HEK293 (cell line): ENCODE measurements at regions not wholly inside any gene's neighbourhood (a gene's known extent, or its start where the extent isn't known, plus 50 kb on each side); places are given as distances from the start of the nearest gene placed in this dataset.
A peak's percentile ranks its signal among the peaks of the same experiment; 100 is the strongest.

ENCODE experiments used
- CTCF ChIA-PET: fragments of 350-600 bp; formaldehyde crosslinking; extraction: SDS; loops from one replicate; lab custom pipeline; 2021; ENCODE audit warnings: antibody characterized with exemption; lab: Yijun Ruan, JAX
- POLR2A ChIA-PET: fragments of 300-600 bp; formaldehyde crosslinking; extraction: SDS; loops from one replicate; lab custom pipeline; 2020; ENCODE audit warnings: antibody characterized with exemption, inconsistent platforms; lab: Yijun Ruan, JAX
- H3K27ac ChIP-seq: fragments of 200-500 bp; sonication (Bioruptor generic); 2 replicates; pipeline ENCODE4 v1.5.1; 2014; ENCODE audit warnings: low read depth, low read length, control low read depth, inconsistent platforms; ENCODE audit errors: extremely low read depth
- H3K36me3 ChIP-seq, 2 experiments: fragments of 200-500 bp in 1 of 2; sonication (Bioruptor generic) in 1 of 2; 1 replicate in 1 of 2; 2 replicates in 1 of 2; pipeline ENCODE4 v1.5.1; 2014 to 2017; ENCODE audit warnings: inconsistent platforms in 2 of 2, low read length in 2 of 2; ENCODE audit not compliant: control insufficient read depth in 2 of 2, insufficient read depth in 1 of 2
- H3K4me1 ChIP-seq: fragments of 200-500 bp; sonication (Bioruptor generic); 2 replicates; pipeline ENCODE4 v1.5.1; 2014; ENCODE audit warnings: mild to moderate bottlenecking, low read length, inconsistent platforms; ENCODE audit not compliant: control insufficient read depth, insufficient read depth
- H3K4me3 ChIP-seq: 2 replicates; pipeline ENCODE4 v1.5.1; 2011; ENCODE audit warnings: low read depth, mild to moderate bottlenecking, control low read depth, low read length, moderate library complexity
- H3K9me3 ChIP-seq: fragments of 200-500 bp; sonication (Bioruptor generic); 2 replicates; pipeline ENCODE4 v1.5.1; 2014; ENCODE audit warnings: low read depth, low read length, inconsistent platforms; ENCODE audit not compliant: control insufficient read depth, insufficient read depth
- ATF2 ChIP-seq: fragments of 450-650 bp; formaldehyde crosslinking; IDR thresholded peaks from 2 replicates; pipeline ENCODE4 v1.5.1; 2016; ENCODE audit warnings: missing biosample characterization, missing genetic modification characterization, low read depth
- BCL6B ChIP-seq: fragments of 450-650 bp; formaldehyde crosslinking; IDR thresholded peaks from 2 replicates; pipeline ENCODE4 v1.5.1; 2017; ENCODE audit warnings: missing biosample characterization, missing genetic modification characterization
- KLF10 ChIP-seq: fragments of 450-650 bp; IDR thresholded peaks from 2 replicates; pipeline ENCODE4 v1.5.1; 2018; ENCODE audit warnings: missing biosample characterization, mild to moderate bottlenecking, missing genetic modification characterization
- PRDM10 ChIP-seq: fragments of 450-650 bp; formaldehyde crosslinking; IDR thresholded peaks from 2 replicates; pipeline ENCODE4 v1.5.1; 2016; ENCODE audit warnings: missing biosample characterization, missing genetic modification characterization
- TSHZ1 ChIP-seq: fragments of 450-650 bp; formaldehyde crosslinking; IDR thresholded peaks from 2 replicates; pipeline ENCODE4 v1.5.1; 2016; ENCODE audit warnings: missing biosample characterization, missing genetic modification characterization, borderline replicate concordance
- YY2 ChIP-seq: fragments of 450-650 bp; formaldehyde crosslinking; IDR thresholded peaks from 2 replicates; pipeline ENCODE4 v1.5.1; 2016; ENCODE audit warnings: missing biosample characterization, missing genetic modification characterization
- ZFP69B ChIP-seq: fragments of 450-650 bp; formaldehyde crosslinking; IDR thresholded peaks from 2 replicates; pipeline ENCODE4 v1.5.1; 2016; ENCODE audit warnings: missing biosample characterization, missing genetic modification characterization
- ZNF140 ChIP-seq: fragments of 450-650 bp; formaldehyde crosslinking; IDR thresholded peaks from 2 replicates; pipeline ENCODE4 v1.5.1; 2016; ENCODE audit warnings: missing biosample characterization, missing genetic modification characterization
- ZNF184 ChIP-seq: fragments of 450-650 bp; IDR thresholded peaks from 2 replicates; pipeline ENCODE4 v1.5.1; 2018; ENCODE audit warnings: missing biosample characterization, mild to moderate bottlenecking, missing genetic modification characterization
- ZNF211 ChIP-seq: fragments of 450-650 bp; formaldehyde crosslinking; IDR thresholded peaks from 2 replicates; pipeline ENCODE4 v1.5.1; 2016; ENCODE audit warnings: low read depth, missing biosample characterization, missing genetic modification characterization
- ZNF292 ChIP-seq: fragments of 450-650 bp; formaldehyde crosslinking; IDR thresholded peaks from 2 replicates; pipeline ENCODE4 v1.5.1; 2016; ENCODE audit warnings: low read depth, missing biosample characterization, missing genetic modification characterization, borderline replicate concordance
- ZNF354C ChIP-seq: fragments of 450-650 bp; formaldehyde crosslinking; IDR thresholded peaks from 2 replicates; pipeline ENCODE4 v1.5.1; 2016; ENCODE audit warnings: missing biosample characterization, missing genetic modification characterization, low read depth, borderline replicate concordance
- ZNF521 ChIP-seq: fragments of 450-650 bp; formaldehyde crosslinking; IDR thresholded peaks from 2 replicates; pipeline ENCODE4 v1.5.1; 2017; ENCODE audit warnings: missing biosample characterization, mild to moderate bottlenecking, missing genetic modification characterization
- ZNF548 ChIP-seq: fragments of 450-650 bp; formaldehyde crosslinking; IDR thresholded peaks from 2 replicates; pipeline ENCODE4 v1.5.1; 2016; ENCODE audit warnings: missing biosample characterization, missing genetic modification characterization
- ZNF549 ChIP-seq: fragments of 450-650 bp; IDR thresholded peaks from 2 replicates; pipeline ENCODE4 v1.5.1; 2018; ENCODE audit warnings: missing biosample characterization, missing genetic modification characterization, mild to moderate bottlenecking, inconsistent platforms, moderate library complexity
- ZNF624 ChIP-seq: fragments of 450-650 bp; formaldehyde crosslinking; IDR thresholded peaks from 2 replicates; pipeline ENCODE4 v1.5.1; 2017; ENCODE audit warnings: missing biosample characterization, missing genetic modification characterization
- ZNF639 ChIP-seq: fragments of 450-650 bp; formaldehyde crosslinking; IDR thresholded peaks from 2 replicates; pipeline ENCODE4 v1.5.1; 2016; ENCODE audit warnings: missing biosample characterization, missing genetic modification characterization
- ZNF76 ChIP-seq: fragments of 450-650 bp; formaldehyde crosslinking; IDR thresholded peaks from 2 replicates; pipeline ENCODE4; 2016; ENCODE audit warnings: low read depth, missing biosample characterization, missing genetic modification characterization, borderline replicate concordance
- ZNF777 ChIP-seq: fragments of 450-650 bp; formaldehyde crosslinking; IDR thresholded peaks from 2 replicates; pipeline ENCODE4 v1.5.1; 2017; ENCODE audit warnings: missing biosample characterization, missing genetic modification characterization, borderline replicate concordance
- ZSCAN16 ChIP-seq: fragments of 450-650 bp; formaldehyde crosslinking; IDR thresholded peaks from 2 replicates; pipeline ENCODE4 v1.5.1; 2016; ENCODE audit warnings: missing biosample characterization, missing genetic modification characterization
- ZSCAN30 ChIP-seq: fragments of 450-650 bp; IDR thresholded peaks from 2 replicates; pipeline ENCODE4 v1.5.1; 2018; ENCODE audit warnings: missing biosample characterization, mild to moderate bottlenecking, missing genetic modification characterization, moderate library complexity

GRCh38 chr12:73589220-73589619 is 948.4 kb upstream of the ATXN7L3B start:
- H3K27ac ChIP-seq = no peak overlapping the region
- ChIA-PET CTCF (no interaction called here), POLR2A (no interaction called here)
- TF ChIP-seq ZNF639 (tag by site-specific recombination) (no peak), ZNF354C (tag by site-specific recombination) (no peak), ZNF548 (no peak), ZNF521 (tag by site-specific recombination) (no peak), KLF10 (tag by site-specific recombination) (no peak), TSHZ1 (no peak), ZNF140 (tag by site-specific recombination) (no peak), ZNF777 (tag by site-specific recombination) (no peak), ZSCAN16 (tag by site-specific recombination) (no peak), ZFP69B (tag by site-specific recombination) (no peak), ZNF292 (tag by site-specific recombination) (no peak), ZNF624 (tag by site-specific recombination) (no peak), ZNF211 (tag by site-specific recombination) (no peak), ZNF184 (tag by site-specific recombination) (no peak), ZSCAN30 (no peak)
- H3K9me3 ChIP-seq = no peaks in the 10 kb centered on the region
- no peaks in the 10 kb centered on the region for H3K4me1 ChIP-seq
- no peak overlapping the region for H3K4me3 ChIP-seq
- H3K36me3 ChIP-seq = no peaks in the 10 kb centered on the region

- Histone ChIP-seq H3K27ac (no peak overlapping the region), H3K4me3 (no peak overlapping the region), H3K36me3 (no peaks in the 10 kb centered on the region), H3K9me3 (no peaks in the 10 kb centered on the region), H3K4me1 (no peaks in the 10 kb centered on the region)
- ChIA-PET CTCF (interaction anchor here (0.6 to 0.8 kb wide), 2 partner anchors 15 to 16 kb away, joined by 3 read pairs; no protein-coding TSS in a partner anchor), POLR2A (no interaction called here)
- TF ChIP-seq ATF2 (tag by site-specific recombination) = 0 out of 2 replicates have a peak, but pooled peaks have one; percentile 15
- TF ChIP-seq ZNF777 (tag by site-specific recombination) = no peak
These were observed 939.0 kb upstream of the ATXN7L3B start for GRCh38 chr12:73598626-73599025.

GRCh38 chr12:73599268-73599667 is 938.4 kb upstream of the ATXN7L3B start:
- ChIA-PET POLR2A (no interaction called here), CTCF (no interaction called here)
- Histone ChIP-seq H3K36me3 (no peaks in the 10 kb centered on the region), H3K27ac (no peak overlapping the region), H3K4me3 (no peak overlapping the region), H3K9me3 (no peaks in the 10 kb centered on the region), H3K4me1 (no peaks in the 10 kb centered on the region)
- TF ChIP-seq ZNF76 (tag by site-specific recombination) (no peak), ZNF549 (no peak), PRDM10 (tag by site-specific recombination) (no peak), YY2 (tag by site-specific recombination) (no peak), BCL6B (tag by site-specific recombination) (no peak)
